Fibroblast of lung (primary cell): ENCODE measurements at regions not wholly inside any gene's neighbourhood (a gene's known extent, or its start where the extent isn't known, plus 50 kb on each side); places are given as distances from the start of the nearest gene placed in this dataset.

Experiments
- DNase-seq, 2 donors: peaks; one replicate each; pipeline versions ENCODE4 v3.0.0 to v3.0.0-alpha.2; 2010; ENCODE audit warnings: low read depth in 2 of 2
- H2AFZ ChIP-seq: 2 replicates; pipeline ENCODE4 v1.5.1; 2012; ENCODE audit warnings: low read length, control low read depth, inconsistent platforms
- H3K27ac ChIP-seq: 2 replicates; pipeline ENCODE4 v1.5.1; 2011; ENCODE audit warnings: low read length, control low read depth; ENCODE audit not compliant: insufficient read depth
- H3K27me3 ChIP-seq: 2 replicates; pipeline ENCODE4 v1.5.1; 2011; ENCODE audit warnings: mild to moderate bottlenecking, low read length; ENCODE audit not compliant: control insufficient read depth, insufficient read depth
- H3K36me3 ChIP-seq: 2 replicates; pipeline ENCODE4 v1.5.1; 2011; ENCODE audit warnings: low read length; ENCODE audit not compliant: control insufficient read depth, insufficient read depth
- H3K4me1 ChIP-seq: 2 replicates; pipeline ENCODE4 v1.5.1; 2011; ENCODE audit warnings: low read length; ENCODE audit not compliant: control insufficient read depth, insufficient read depth; ENCODE audit errors: extremely low read depth
- H3K4me2 ChIP-seq: 2 replicates; pipeline ENCODE4 v1.5.1; 2011; ENCODE audit warnings: low read length, control low read depth; ENCODE audit not compliant: insufficient read depth; ENCODE audit errors: extremely low read depth
- H3K4me3 ChIP-seq, 4 experiments: fragments of 200-600 bp in 1 of 4; sonication (generic) in 1 of 4; replicated peaks in 1 of 4; 2 replicates each; pipeline ENCODE4 v1.5.1; 2011 to 2016; ENCODE audit warnings: low read length in 4 of 4, low read depth in 3 of 4, mild to moderate bottlenecking in 3 of 4, control low read depth in 2 of 4, inconsistent platforms in 1 of 4, mixed read lengths in 1 of 4; ENCODE audit not compliant: insufficient read depth in 1 of 4; ENCODE audit errors: control extremely low read depth in 1 of 4
- H3K79me2 ChIP-seq: 2 replicates; pipeline ENCODE4 v1.5.1; 2012; ENCODE audit warnings: mild to moderate bottlenecking, low read length, inconsistent platforms; ENCODE audit not compliant: control insufficient read depth, insufficient read depth
- H3K9ac ChIP-seq: 2 replicates; pipeline ENCODE4 v1.5.1; 2011; ENCODE audit warnings: mild to moderate bottlenecking, low read length, control low read depth; ENCODE audit not compliant: insufficient read depth
- H3K9me3 ChIP-seq: 2 replicates; pipeline ENCODE4 v1.5.1; 2012; ENCODE audit warnings: low read depth, low read length; ENCODE audit not compliant: control insufficient read depth, insufficient read depth
- H4K20me1 ChIP-seq: 2 replicates; pipeline ENCODE4 v1.5.1; 2011; ENCODE audit warnings: low read length; ENCODE audit not compliant: control insufficient read depth, insufficient read depth; ENCODE audit errors: extremely low read depth
- CTCF ChIP-seq, 2 donors: IDR thresholded peaks in 1 of 2; conservative IDR thresholded peaks in 1 of 2; 1 replicate in 1 of 2; 2 replicates in 1 of 2; pipeline ENCODE4 v1.5.1; 2011 to 2012; ENCODE audit warnings: low read length in 2 of 2, control low read depth in 1 of 2, inconsistent platforms in 1 of 2, low read depth in 1 of 2, mild to moderate bottlenecking in 1 of 2
- EZH2 ChIP-seq: IDR thresholded peaks from 2 replicates; pipeline ENCODE4 v1.5.1; 2012; ENCODE audit warnings: low read length, control low read depth, mild to moderate bottlenecking; ENCODE audit errors: missing control alignments

GRCh38 chr12:125564753-125565152 is 499.5 kb downstream of the AACS start:
- H3K9ac ChIP-seq, result no peak overlapping the region
- no peak overlapping the region for H3K4me3 ChIP-seq
- no peaks in the 10 kb centered on the region for H3K36me3 ChIP-seq
- no peaks in the 10 kb centered on the region for H3K9me3 ChIP-seq
- H3K79me2 ChIP-seq, result no peaks in the 10 kb centered on the region
- no peak for DNase-seq
- no peak overlapping the region for H3K27ac ChIP-seq
- no peaks in the 10 kb centered on the region for H3K27me3 ChIP-seq
- no peaks in the 10 kb centered on the region for H4K20me1 ChIP-seq
- TF ChIP-seq EZH2 (no peak), CTCF (conservative IDR thresholded peaks at IDR 0.05 in 1 of 2, IDR thresholded peaks at IDR 0.05 in 1 of 2; ENCODE audit: low read depth in 1 of 2, low read length in 2 of 2) (no peak)
- H2AFZ ChIP-seq, result no peak overlapping the region
- no peaks in the 10 kb centered on the region for H3K4me1 ChIP-seq
- no peak overlapping the region for H3K4me2 ChIP-seq

GRCh38 chr12:125567581-125567980 is 502.3 kb downstream of the AACS start:
- TF ChIP-seq CTCF (conservative IDR thresholded peaks at IDR 0.05 in 1 of 2, IDR thresholded peaks at IDR 0.05 in 1 of 2; ENCODE audit: low read depth in 1 of 2, low read length in 2 of 2) (no peak), EZH2 (no peak)

GRCh38 chr12:125568306-125568705 is 503.1 kb downstream of the AACS start:
- H3K27me3 ChIP-seq, result no peaks in the 10 kb centered on the region
- no peak overlapping the region for H3K4me3 ChIP-seq
- H3K36me3 ChIP-seq, result no peaks in the 10 kb centered on the region
- no peak overlapping the region for H3K4me2 ChIP-seq
- H2AFZ ChIP-seq, result no peak overlapping the region
- no peaks in the 10 kb centered on the region for H3K4me1 ChIP-seq
- H3K9ac ChIP-seq, result no peak overlapping the region
- H4K20me1 ChIP-seq, result no peaks in the 10 kb centered on the region
- H3K9me3 ChIP-seq, result no peaks in the 10 kb centered on the region
- no peak for TF ChIP-seq CTCF (conservative IDR thresholded peaks at IDR 0.05 in 1 of 2, IDR thresholded peaks at IDR 0.05 in 1 of 2; ENCODE audit: low read depth in 1 of 2, low read length in 2 of 2)
- TF ChIP-seq EZH2, result no peak
- no peak for DNase-seq
- H3K27ac ChIP-seq, result no peak overlapping the region
- no peaks in the 10 kb centered on the region for H3K79me2 ChIP-seq

More at GRCh38 chr12:125567581-125567980, 502.3 kb downstream of the AACS start:
- Histone ChIP-seq H3K9me3 (no peaks in the 10 kb centered on the region), H3K4me3 (no peak overlapping the region), H4K20me1 (no peaks in the 10 kb centered on the region), H2AFZ (no peak overlapping the region), H3K27ac (no peak overlapping the region), H3K36me3 (no peaks in the 10 kb centered on the region), H3K4me2 (no peak overlapping the region), H3K9ac (no peak overlapping the region), H3K27me3 (no peaks in the 10 kb centered on the region), H3K4me1 (no peaks in the 10 kb centered on the region), H3K79me2 (no peaks in the 10 kb centered on the region)
- DNase-seq, result no peak
